ENCODE measurements at regions not wholly inside any gene's neighbourhood (a gene's known extent, or its start where the extent isn't known, plus 50 kb on each side); places are given as distances from the start of the nearest gene placed in this dataset.

DNA sequence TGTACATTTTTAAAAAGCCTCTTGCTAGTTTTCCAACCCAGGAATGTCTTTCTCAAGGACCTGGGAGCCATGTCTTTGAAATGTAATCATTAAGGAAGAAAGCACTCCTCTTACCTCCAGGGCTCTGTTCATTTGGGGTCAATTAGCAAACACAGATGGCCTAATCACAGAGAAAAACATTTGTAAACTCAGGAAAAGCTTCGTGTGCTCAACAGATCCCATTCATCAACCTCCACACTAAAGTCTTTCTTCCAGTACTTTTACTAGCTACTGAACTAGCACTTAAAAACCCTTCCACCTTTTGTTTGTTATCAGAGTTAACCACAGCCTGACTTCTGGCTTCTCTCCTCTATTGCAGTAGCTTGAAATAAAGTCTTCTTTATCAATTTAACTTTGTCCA lies 441.4 kb downstream of the PCDH20 start:
- intact Hi-C loops (cut with DNase I), result no loop called here
- ATAC-seq, result no peak
- no peak overlapping the region for H3K27ac ChIP-seq
- TF ChIP-seq, protein P1, sequence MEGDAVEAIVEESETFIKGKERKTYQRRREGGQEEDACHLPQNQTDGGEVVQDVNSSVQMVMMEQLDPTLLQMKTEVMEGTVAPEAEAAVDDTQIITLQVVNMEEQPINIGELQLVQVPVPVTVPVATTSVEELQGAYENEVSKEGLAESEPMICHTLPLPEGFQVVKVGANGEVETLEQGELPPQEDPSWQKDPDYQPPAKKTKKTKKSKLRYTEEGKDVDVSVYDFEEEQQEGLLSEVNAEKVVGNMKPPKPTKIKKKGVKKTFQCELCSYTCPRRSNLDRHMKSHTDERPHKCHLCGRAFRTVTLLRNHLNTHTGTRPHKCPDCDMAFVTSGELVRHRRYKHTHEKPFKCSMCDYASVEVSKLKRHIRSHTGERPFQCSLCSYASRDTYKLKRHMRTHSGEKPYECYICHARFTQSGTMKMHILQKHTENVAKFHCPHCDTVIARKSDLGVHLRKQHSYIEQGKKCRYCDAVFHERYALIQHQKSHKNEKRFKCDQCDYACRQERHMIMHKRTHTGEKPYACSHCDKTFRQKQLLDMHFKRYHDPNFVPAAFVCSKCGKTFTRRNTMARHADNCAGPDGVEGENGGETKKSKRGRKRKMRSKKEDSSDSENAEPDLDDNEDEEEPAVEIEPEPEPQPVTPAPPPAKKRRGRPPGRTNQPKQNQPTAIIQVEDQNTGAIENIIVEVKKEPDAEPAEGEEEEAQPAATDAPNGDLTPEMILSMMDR (IDR thresholded peaks at IDR 0.05), result no peak
- TF ChIP-seq POLR2A (IDR thresholded peaks at IDR 0.05), result no peak
- no peaks in the 10 kb centered on the region for H3K27me3 ChIP-seq
- DNase-seq, result no peak
- H3K9me3 ChIP-seq, result no peaks in the 10 kb centered on the region
- H3K4me3 ChIP-seq, result no peak overlapping the region
- WGBS (ENCODE audit: insufficient coverage, low coverage, low lambda C conversion rate, missing lambda C conversion rate), result 13% methylated on average over 1 of the region's 1 CpG
- no peaks in the 10 kb centered on the region for H3K36me3 ChIP-seq
- H3K4me1 ChIP-seq, result no peaks in the 10 kb centered on the region

DNA sequence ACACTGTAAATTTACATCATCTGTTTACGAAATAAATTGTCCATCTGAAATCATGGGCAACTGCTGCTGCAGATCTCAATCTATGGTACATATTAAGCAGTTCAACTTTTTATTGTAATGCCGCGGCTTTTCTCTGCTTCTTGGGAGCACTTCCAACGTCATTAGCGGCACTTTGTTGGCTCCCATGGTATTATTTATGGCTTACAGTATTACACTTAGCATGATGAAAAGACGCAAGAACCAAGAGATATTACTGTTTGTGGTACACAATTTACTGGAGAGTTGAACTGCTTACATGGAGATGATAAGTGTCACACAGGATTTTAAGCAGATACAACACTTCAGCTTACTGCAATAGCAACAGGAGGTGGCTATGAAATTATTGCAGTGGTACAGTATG lies 442.1 kb downstream of the PCDH20 start:
- Histone ChIP-seq H3K9me3 (no peaks in the 10 kb centered on the region), H3K36me3 (no peaks in the 10 kb centered on the region), H3K4me1 (no peaks in the 10 kb centered on the region), H3K27ac (no peak overlapping the region), H3K27me3 (no peaks in the 10 kb centered on the region), H3K4me3 (no peak overlapping the region)
- DNase-seq, result no peak
- intact Hi-C loops (cut with DNase I), result no loop called here
- TF ChIP-seq, protein P1 (IDR thresholded peaks at IDR 0.05), result no peak
- TF ChIP-seq POLR2A (IDR thresholded peaks at IDR 0.05), result no peak
- no peak for ATAC-seq
- WGBS (ENCODE audit: insufficient coverage, low coverage, low lambda C conversion rate, missing lambda C conversion rate), result 64% methylated on average over 6 of the region's 6 CpGs

- TF ChIP-seq, protein P1 (IDR thresholded peaks at IDR 0.05), result no peak
- no peak for TF ChIP-seq POLR2A (IDR thresholded peaks at IDR 0.05)
- Histone ChIP-seq H3K9me3 (no peaks in the 10 kb centered on the region), H3K36me3 (no peaks in the 10 kb centered on the region), H3K4me3 (no peak overlapping the region), H3K27ac (no peak overlapping the region), H3K27me3 (no peaks in the 10 kb centered on the region), H3K4me1 (no peaks in the 10 kb centered on the region)
- intact Hi-C loops (cut with DNase I), result no loop called here
- no peak for DNase-seq
- 58% methylated on average over 2 of the region's 4 CpGs for WGBS (ENCODE audit: insufficient coverage, low coverage, low lambda C conversion rate, missing lambda C conversion rate)
- ATAC-seq, result no peak
Measured at GRCh38 chr13:60970736-60971135, 444.9 kb downstream of the PCDH20 start.

DNA sequence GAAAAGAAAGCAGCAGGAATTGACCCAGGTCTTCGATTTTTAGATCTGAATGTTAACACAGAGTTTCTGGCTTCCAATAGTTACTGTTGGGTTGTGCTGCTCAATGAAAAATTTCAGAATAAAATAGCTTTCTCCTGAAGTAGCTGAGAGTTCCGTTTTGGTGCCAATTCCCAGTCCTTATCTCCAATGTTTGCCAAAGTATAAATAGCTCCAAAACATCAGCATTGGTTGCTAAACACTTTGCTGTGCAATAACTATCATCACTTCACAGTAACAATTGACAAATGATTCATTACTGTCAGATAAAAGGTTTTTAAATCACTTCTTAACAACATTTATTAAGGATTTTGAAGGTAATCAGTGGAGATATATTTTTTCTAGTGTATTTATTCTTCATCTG lies 446.0 kb downstream of the PCDH20 start:
- Histone ChIP-seq H3K4me1 (no peaks in the 10 kb centered on the region), H3K9me3 (no peaks in the 10 kb centered on the region), H3K36me3 (no peaks in the 10 kb centered on the region), H3K27ac (no peak overlapping the region), H3K4me3 (no peak overlapping the region), H3K27me3 (no peaks in the 10 kb centered on the region)
- no peak for TF ChIP-seq POLR2A (IDR thresholded peaks at IDR 0.05)
- TF ChIP-seq, protein P1 (IDR thresholded peaks at IDR 0.05), result no peak
- 19% methylated on average over 2 of the region's 2 CpGs for WGBS (ENCODE audit: insufficient coverage, low coverage, low lambda C conversion rate, missing lambda C conversion rate)
- ATAC-seq (no peak), DNase-seq (no peak)
- intact Hi-C loops (cut with DNase I), result no loop called here

GRCh38 chr13:60959427-60959826 lies 456.2 kb downstream of the PCDH20 start:
- Histone ChIP-seq H3K9me3 (no peaks in the 10 kb centered on the region), H3K4me3 (no peak overlapping the region), H3K4me1 (no peaks in the 10 kb centered on the region), H3K27me3 (no peaks in the 10 kb centered on the region), H3K27ac (no peak overlapping the region), H3K36me3 (no peaks in the 10 kb centered on the region)
- TF ChIP-seq, protein P1 (IDR thresholded peaks at IDR 0.05), result no peak
- no peak for TF ChIP-seq POLR2A (IDR thresholded peaks at IDR 0.05)
- 38% methylated on average over 2 of the region's 2 CpGs for WGBS (ENCODE audit: insufficient coverage, low coverage, low lambda C conversion rate, missing lambda C conversion rate)
- ATAC-seq (no peak), DNase-seq (no peak)
- intact Hi-C loops (cut with DNase I), result no loop called here
